ENCODE measurements at regions not wholly inside any gene's neighbourhood (a gene's known extent, or its start where the extent isn't known, plus 50 kb on each side); places are given as distances from the start of the nearest gene placed in this dataset.

GRCh38 chr2:151106805-151107506, 154.7 kb downstream of the RBM43 start:
- TF ChIP-seq EZH2phosphoT487 (IDR thresholded peaks at IDR 0.05; ENCODE audit: low read depth), result no peak
- no peak for TF ChIP-seq CTCF (IDR thresholded peaks at IDR 0.05; ENCODE audit: low read depth, low read length)
- no peaks in the 10 kb centered on the region for H3K36me3 ChIP-seq (replicated peaks; ENCODE audit: low read depth, low read length)
- no peak overlapping the region for H2AFZ ChIP-seq (ENCODE audit: low read depth, low read length)
- no peaks in the 10 kb centered on the region for H4K20me1 ChIP-seq (ENCODE audit: insufficient read depth, low read length)
- no peaks in the 10 kb centered on the region for H3K4me1 ChIP-seq (ENCODE audit: low read length)
- H3K79me2 ChIP-seq (ENCODE audit: low read length), result no peaks in the 10 kb centered on the region
- H3K27me3 ChIP-seq (ENCODE audit: low read depth, low read length), result no peaks in the 10 kb centered on the region
- no peaks in the 10 kb centered on the region for H3K9me3 ChIP-seq (ENCODE audit: insufficient read depth, low read length)
- H3K4me3 ChIP-seq (ENCODE audit: low read length), result no peak overlapping the region
- H3K4me2 ChIP-seq (ENCODE audit: low read length), result no peak overlapping the region
- H3K27ac ChIP-seq (ENCODE audit: low read length), result no peak overlapping the region
- H3K9ac ChIP-seq (ENCODE audit: low read length), result no peak overlapping the region

- Histone ChIP-seq H3K9ac (ENCODE audit: low read length) (no peak overlapping the region), H3K4me2 (ENCODE audit: low read length) (no peak overlapping the region), H3K79me2 (ENCODE audit: low read length) (no peaks in the 10 kb centered on the region), H3K4me1 (ENCODE audit: low read length) (no peaks in the 10 kb centered on the region), H3K27me3 (ENCODE audit: low read depth, low read length) (no peaks in the 10 kb centered on the region), H3K27ac (ENCODE audit: low read length) (no peak overlapping the region), H3K36me3 (replicated peaks; ENCODE audit: low read depth, low read length) (no peaks in the 10 kb centered on the region), H2AFZ (ENCODE audit: low read depth, low read length) (no peak overlapping the region), H3K4me3 (ENCODE audit: low read length) (no peak overlapping the region), H4K20me1 (ENCODE audit: insufficient read depth, low read length) (no peaks in the 10 kb centered on the region), H3K9me3 (ENCODE audit: insufficient read depth, low read length) (no peaks in the 10 kb centered on the region)
- TF ChIP-seq EZH2phosphoT487 (IDR thresholded peaks at IDR 0.05; ENCODE audit: low read depth) (no peak), CTCF (IDR thresholded peaks at IDR 0.05; ENCODE audit: low read depth, low read length) (no peak)
Measured at GRCh38 chr2:151103551-151103950, 158.1 kb downstream of the RBM43 start.

- H2AFZ ChIP-seq (ENCODE audit: low read depth, low read length), result no peak overlapping the region
- H3K79me2 ChIP-seq (ENCODE audit: low read length), result no peaks in the 10 kb centered on the region
- H3K27me3 ChIP-seq (ENCODE audit: low read depth, low read length), result no peaks in the 10 kb centered on the region
- no peaks in the 10 kb centered on the region for H3K9me3 ChIP-seq (ENCODE audit: insufficient read depth, low read length)
- no peak overlapping the region for H3K4me3 ChIP-seq (ENCODE audit: low read length)
- TF ChIP-seq CTCF (IDR thresholded peaks at IDR 0.05; ENCODE audit: low read depth, low read length) (no peak), EZH2phosphoT487 (IDR thresholded peaks at IDR 0.05; ENCODE audit: low read depth) (no peak)
- H3K27ac ChIP-seq (ENCODE audit: low read length), result no peak overlapping the region
- no peak overlapping the region for H3K9ac ChIP-seq (ENCODE audit: low read length)
- H3K36me3 ChIP-seq (replicated peaks; ENCODE audit: low read depth, low read length), result no peaks in the 10 kb centered on the region
- 0 out of 2 replicates have a peak, but pooled peaks cover 3% of the 10 kb centered on the region for H3K4me1 ChIP-seq (ENCODE audit: low read length)
- no peaks in the 10 kb centered on the region for H4K20me1 ChIP-seq (ENCODE audit: insufficient read depth, low read length)
- H3K4me2 ChIP-seq (ENCODE audit: low read length), result no peak overlapping the region
Measured at GRCh38 chr2:151102226-151102625, 159.4 kb downstream of the RBM43 start.

GRCh38 chr2:151098841-151099240, 162.8 kb downstream of the RBM43 start:
- no peak overlapping the region for H3K27ac ChIP-seq (ENCODE audit: low read length)
- no peaks in the 10 kb centered on the region for H3K9me3 ChIP-seq (ENCODE audit: insufficient read depth, low read length)
- H3K36me3 ChIP-seq (replicated peaks; ENCODE audit: low read depth, low read length), result no peaks in the 10 kb centered on the region
- TF ChIP-seq EZH2phosphoT487 (IDR thresholded peaks at IDR 0.05; ENCODE audit: low read depth) (no peak), CTCF (IDR thresholded peaks at IDR 0.05; ENCODE audit: low read depth, low read length) (no peak)
- no peak overlapping the region for H2AFZ ChIP-seq (ENCODE audit: low read depth, low read length)
- H4K20me1 ChIP-seq (ENCODE audit: insufficient read depth, low read length), result no peaks in the 10 kb centered on the region
- H3K27me3 ChIP-seq (ENCODE audit: low read depth, low read length), result no peaks in the 10 kb centered on the region
- H3K4me1 ChIP-seq (ENCODE audit: low read length), result peaks cover 11% of the 10 kb centered on the region
- H3K9ac ChIP-seq (ENCODE audit: low read length), result no peak overlapping the region
- no peak overlapping the region for H3K4me2 ChIP-seq (ENCODE audit: low read length)
- no peaks in the 10 kb centered on the region for H3K79me2 ChIP-seq (ENCODE audit: low read length)
- H3K4me3 ChIP-seq (ENCODE audit: low read length), result no peak overlapping the region

All from OCI-LY3 (cell line).